SK-N-SH treated with all-trans-retinoic acid at 6 μM for 48 hours (cell line): ENCODE measurements at regions not wholly inside any gene's neighbourhood (a gene's known extent, or its start where the extent isn't known, plus 50 kb on each side); places are given as distances from the start of the nearest gene placed in this dataset.

Experiments used
- ATAC-seq: fragments of 200-7000 bp; cut with Tn5 transposase; 3 replicates; pipeline ENCODE4 v1.9.1; 2020; ENCODE audit warnings: mild to moderate bottlenecking, moderate library complexity
- ARNTL ChIP-seq: fragments of 450-650 bp; formaldehyde crosslinking; IDR thresholded peaks from 2 replicates; pipeline ENCODE4 v1.5.0; 2020; ENCODE audit warnings: low read depth, mild to moderate bottlenecking, moderate library complexity, borderline replicate concordance
- CSDC2 ChIP-seq: fragments of 250-450 bp; sonication (Bioruptor Pico); IDR thresholded peaks from 2 replicates; pipeline ENCODE4 v1.5.0; 2020; ENCODE audit warnings: mild to moderate bottlenecking, moderate library complexity
- ESRRG ChIP-seq: fragments of 250-450 bp; sonication (Bioruptor Pico); IDR thresholded peaks from 2 replicates; pipeline ENCODE4 v1.6.1; 2021; ENCODE audit warnings: mild to moderate bottlenecking
- GLIS3 ChIP-seq: fragments of 250-450 bp; sonication (Bioruptor Pico); IDR thresholded peaks from 2 replicates; pipeline ENCODE4 v1.5.0; 2020; ENCODE audit warnings: mild to moderate bottlenecking, moderate library complexity
- ISL1 ChIP-seq: fragments of 250-450 bp; sonication (Bioruptor Pico); IDR thresholded peaks from 2 replicates; pipeline ENCODE4 v2.1.2; 2022; ENCODE audit warnings: mild to moderate bottlenecking, moderate library complexity
- OSR1 ChIP-seq: fragments of 250-450 bp; sonication (Bioruptor Pico); IDR thresholded peaks from 2 replicates; pipeline ENCODE4 v1.8.0; 2022; ENCODE audit warnings: moderate library complexity, mild to moderate bottlenecking, inconsistent platforms
- POU6F1 ChIP-seq: fragments of 250-450 bp; sonication (Bioruptor Pico); IDR thresholded peaks from 2 replicates; pipeline ENCODE4 v1.8.0; 2021; ENCODE audit warnings: low read depth, mild to moderate bottlenecking, moderate library complexity, borderline replicate concordance
- PPARA ChIP-seq: fragments of 250-450 bp; sonication (Bioruptor Pico); IDR thresholded peaks from 2 replicates; pipeline ENCODE4 v1.5.0; 2020; ENCODE audit warnings: mild to moderate bottlenecking, borderline replicate concordance
- RARB ChIP-seq: fragments of 250-450 bp; sonication (Bioruptor Pico); IDR thresholded peaks from 2 replicates; pipeline ENCODE4 v1.8.0; 2021; ENCODE audit warnings: mild to moderate bottlenecking, moderate library complexity
- SNAI2 ChIP-seq: fragments of 250-450 bp; sonication (Bioruptor Pico); IDR thresholded peaks from 2 replicates; pipeline ENCODE4 v1.5.0; 2020; ENCODE audit warnings: mild to moderate bottlenecking, moderate library complexity
- TCF4 ChIP-seq: fragments of 250-450 bp; sonication (Bioruptor Pico); IDR thresholded peaks from 2 replicates; pipeline ENCODE4 v1.8.0; 2021; ENCODE audit warnings: mild to moderate bottlenecking, moderate library complexity, borderline replicate concordance
- TOX ChIP-seq: fragments of 250-450 bp; sonication (Bioruptor Pico); IDR thresholded peaks from 2 replicates; pipeline ENCODE4 v1.8.0; 2021; ENCODE audit warnings: mild to moderate bottlenecking, moderate library complexity, borderline replicate concordance
- ZC3H10 ChIP-seq: fragments of 250-450 bp; sonication (Bioruptor Pico); IDR thresholded peaks from 2 replicates; pipeline ENCODE4 v1.5.1; 2021; ENCODE audit warnings: mild to moderate bottlenecking, moderate library complexity
- ZFP3 ChIP-seq: fragments of 250-450 bp; sonication (Bioruptor Pico); IDR thresholded peaks from 2 replicates; pipeline ENCODE4 v1.5.0; 2020; ENCODE audit warnings: mild to moderate bottlenecking, moderate library complexity
- ZFP30 ChIP-seq: fragments of 450-650 bp; formaldehyde crosslinking; IDR thresholded peaks from 2 replicates; pipeline ENCODE4 v1.5.0; 2022; ENCODE audit warnings: mild to moderate bottlenecking, moderate library complexity
- ZNF565 ChIP-seq: fragments of 450-650 bp; formaldehyde crosslinking; conservative IDR thresholded peaks from 2 replicates; pipeline ENCODE4 v1.5.0; 2020; ENCODE audit warnings: low read depth, mild to moderate bottlenecking, moderate library complexity
- ZNF70 ChIP-seq: fragments of 450-650 bp; formaldehyde crosslinking; IDR thresholded peaks from 2 replicates; pipeline ENCODE4 v1.5.0; 2020; ENCODE audit warnings: mild to moderate bottlenecking, moderate library complexity
- ZNF8 ChIP-seq: fragments of 450-650 bp; formaldehyde crosslinking; IDR thresholded peaks from 2 replicates; pipeline ENCODE4 v1.5.0; 2020; ENCODE audit warnings: mild to moderate bottlenecking, moderate library complexity
- TF ChIP-seq, protein P1 (sequence below): fragments of 250-450 bp; sonication (Bioruptor Pico); IDR thresholded peaks from 2 replicates; pipeline ENCODE4 v1.5.1; 2021; ENCODE audit warnings: mild to moderate bottlenecking, moderate library complexity
- TF ChIP-seq, protein P2 (sequence below): fragments of 250-450 bp; sonication (Bioruptor Pico); IDR thresholded peaks from 2 replicates; pipeline ENCODE4 v1.8.0; 2020; ENCODE audit warnings: mild to moderate bottlenecking, moderate library complexity, borderline replicate concordance
- TF ChIP-seq, protein P3 (sequence below): fragments of 250-450 bp; sonication (Bioruptor Pico); IDR thresholded peaks from 2 replicates; pipeline ENCODE4 v1.5.0; 2020; ENCODE audit warnings: mild to moderate bottlenecking, moderate library complexity

- TF ChIP-seq, protein P1, sequence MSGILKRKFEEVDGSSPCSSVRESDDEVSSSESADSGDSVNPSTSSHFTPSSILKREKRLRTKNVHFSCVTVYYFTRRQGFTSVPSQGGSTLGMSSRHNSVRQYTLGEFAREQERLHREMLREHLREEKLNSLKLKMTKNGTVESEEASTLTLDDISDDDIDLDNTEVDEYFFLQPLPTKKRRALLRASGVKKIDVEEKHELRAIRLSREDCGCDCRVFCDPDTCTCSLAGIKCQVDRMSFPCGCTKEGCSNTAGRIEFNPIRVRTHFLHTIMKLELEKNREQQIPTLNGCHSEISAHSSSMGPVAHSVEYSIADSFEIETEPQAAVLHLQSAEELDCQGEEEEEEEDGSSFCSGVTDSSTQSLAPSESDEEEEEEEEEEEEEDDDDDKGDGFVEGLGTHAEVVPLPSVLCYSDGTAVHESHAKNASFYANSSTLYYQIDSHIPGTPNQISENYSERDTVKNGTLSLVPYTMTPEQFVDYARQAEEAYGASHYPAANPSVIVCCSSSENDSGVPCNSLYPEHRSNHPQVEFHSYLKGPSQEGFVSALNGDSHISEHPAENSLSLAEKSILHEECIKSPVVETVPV (CRISPR knock-in tag), result no peak
- TF ChIP-seq ARNTL, result no peak
- no peak for TF ChIP-seq ZC3H10
- TF ChIP-seq SNAI2 (CRISPR knock-in tag), result no peak
- TF ChIP-seq ZNF70 (CRISPR knock-in tag), result no peak
- TF ChIP-seq POU6F1 (CRISPR knock-in tag), result no peak
These were observed 306.6 kb upstream of the FKBP1C start (continued) for GRCh38 chr6:62904687-62905086.

DNA sequence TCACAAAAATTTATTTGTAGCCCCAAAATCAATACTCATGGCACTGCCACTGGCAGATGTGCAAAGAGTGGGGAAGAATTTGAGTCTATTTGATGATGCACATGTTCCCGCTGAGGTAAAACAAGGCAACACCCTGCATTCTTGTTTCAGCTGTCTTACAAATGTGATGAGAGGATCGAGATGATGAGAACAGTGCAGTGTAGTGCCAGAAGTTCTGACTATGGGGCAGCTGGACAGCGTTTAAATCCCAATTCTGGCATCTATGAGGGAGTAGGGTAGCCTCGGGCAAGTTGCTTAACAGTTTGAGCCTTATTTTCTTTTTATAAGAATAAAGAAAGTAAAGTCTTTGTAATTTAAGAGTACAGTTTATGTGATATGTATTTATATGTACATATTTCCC, 296.7 kb upstream of the FKBP1C start:
- no peak for ATAC-seq
- no peak for TF ChIP-seq ARNTL

GRCh38 chr6:62923728-62924127, 287.5 kb upstream of the FKBP1C start:
- TF ChIP-seq ARNTL, result no peak
- no peak for TF ChIP-seq ZNF565
- TF ChIP-seq TOX, result no peak
- no peak for TF ChIP-seq TCF4
- TF ChIP-seq ZC3H10, result no peak
- TF ChIP-seq GLIS3 (CRISPR knock-in tag), result no peak
- TF ChIP-seq ZNF8 (CRISPR knock-in tag), result no peak
- TF ChIP-seq ZFP3, result no peak
- TF ChIP-seq, protein P2, sequence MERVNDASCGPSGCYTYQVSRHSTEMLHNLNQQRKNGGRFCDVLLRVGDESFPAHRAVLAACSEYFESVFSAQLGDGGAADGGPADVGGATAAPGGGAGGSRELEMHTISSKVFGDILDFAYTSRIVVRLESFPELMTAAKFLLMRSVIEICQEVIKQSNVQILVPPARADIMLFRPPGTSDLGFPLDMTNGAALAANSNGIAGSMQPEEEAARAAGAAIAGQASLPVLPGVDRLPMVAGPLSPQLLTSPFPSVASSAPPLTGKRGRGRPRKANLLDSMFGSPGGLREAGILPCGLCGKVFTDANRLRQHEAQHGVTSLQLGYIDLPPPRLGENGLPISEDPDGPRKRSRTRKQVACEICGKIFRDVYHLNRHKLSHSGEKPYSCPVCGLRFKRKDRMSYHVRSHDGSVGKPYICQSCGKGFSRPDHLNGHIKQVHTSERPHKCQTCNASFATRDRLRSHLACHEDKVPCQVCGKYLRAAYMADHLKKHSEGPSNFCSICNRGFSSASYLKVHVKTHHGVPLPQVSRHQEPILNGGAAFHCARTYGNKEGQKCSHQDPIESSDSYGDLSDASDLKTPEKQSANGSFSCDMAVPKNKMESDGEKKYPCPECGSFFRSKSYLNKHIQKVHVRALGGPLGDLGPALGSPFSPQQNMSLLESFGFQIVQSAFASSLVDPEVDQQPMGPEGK (CRISPR knock-in tag), result no peak
- no peak for TF ChIP-seq POU6F1 (CRISPR knock-in tag)
- no peak for TF ChIP-seq CSDC2
- ATAC-seq, result no peak

DNA sequence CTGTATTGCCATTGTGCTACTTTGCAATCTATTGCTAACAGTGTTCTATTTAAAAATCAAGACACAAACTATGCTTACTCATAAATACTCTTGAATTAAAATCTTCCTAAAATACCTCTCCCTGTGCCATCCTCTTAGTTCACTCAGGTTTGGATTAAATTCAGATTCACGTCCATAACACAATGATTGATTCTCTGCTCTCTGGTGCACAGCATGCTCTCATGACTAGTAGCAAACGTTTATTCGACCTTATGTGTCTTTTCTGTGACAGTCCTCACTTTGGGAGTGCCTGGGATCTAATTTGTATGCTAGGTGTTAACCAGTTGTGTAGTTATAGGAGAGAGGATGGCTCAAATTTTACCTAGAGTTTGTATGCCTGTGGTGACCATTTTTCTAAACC, 270.4 kb upstream of the FKBP1C start:
- ATAC-seq, result no peak
- TF ChIP-seq OSR1 (CRISPR knock-in tag), result no peak
- TF ChIP-seq CSDC2, result no peak
- TF ChIP-seq ISL1 (CRISPR knock-in tag), result no peak
- TF ChIP-seq PPARA (CRISPR knock-in tag), result no peak
- TF ChIP-seq POU6F1 (CRISPR knock-in tag), result no peak
- no peak for TF ChIP-seq TCF4
- no peak for TF ChIP-seq RARB
- TF ChIP-seq, protein P3, sequence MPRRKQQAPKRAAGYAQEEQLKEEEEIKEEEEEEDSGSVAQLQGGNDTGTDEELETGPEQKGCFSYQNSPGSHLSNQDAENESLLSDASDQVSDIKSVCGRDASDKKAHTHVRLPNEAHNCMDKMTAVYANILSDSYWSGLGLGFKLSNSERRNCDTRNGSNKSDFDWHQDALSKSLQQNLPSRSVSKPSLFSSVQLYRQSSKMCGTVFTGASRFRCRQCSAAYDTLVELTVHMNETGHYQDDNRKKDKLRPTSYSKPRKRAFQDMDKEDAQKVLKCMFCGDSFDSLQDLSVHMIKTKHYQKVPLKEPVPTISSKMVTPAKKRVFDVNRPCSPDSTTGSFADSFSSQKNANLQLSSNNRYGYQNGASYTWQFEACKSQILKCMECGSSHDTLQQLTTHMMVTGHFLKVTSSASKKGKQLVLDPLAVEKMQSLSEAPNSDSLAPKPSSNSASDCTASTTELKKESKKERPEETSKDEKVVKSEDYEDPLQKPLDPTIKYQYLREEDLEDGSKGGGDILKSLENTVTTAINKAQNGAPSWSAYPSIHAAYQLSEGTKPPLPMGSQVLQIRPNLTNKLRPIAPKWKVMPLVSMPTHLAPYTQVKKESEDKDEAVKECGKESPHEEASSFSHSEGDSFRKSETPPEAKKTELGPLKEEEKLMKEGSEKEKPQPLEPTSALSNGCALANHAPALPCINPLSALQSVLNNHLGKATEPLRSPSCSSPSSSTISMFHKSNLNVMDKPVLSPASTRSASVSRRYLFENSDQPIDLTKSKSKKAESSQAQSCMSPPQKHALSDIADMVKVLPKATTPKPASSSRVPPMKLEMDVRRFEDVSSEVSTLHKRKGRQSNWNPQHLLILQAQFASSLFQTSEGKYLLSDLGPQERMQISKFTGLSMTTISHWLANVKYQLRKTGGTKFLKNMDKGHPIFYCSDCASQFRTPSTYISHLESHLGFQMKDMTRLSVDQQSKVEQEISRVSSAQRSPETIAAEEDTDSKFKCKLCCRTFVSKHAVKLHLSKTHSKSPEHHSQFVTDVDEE (CRISPR knock-in tag), result no peak
- TF ChIP-seq ZFP30 (CRISPR knock-in tag), result no peak
- TF ChIP-seq GLIS3 (CRISPR knock-in tag), result no peak
- TF ChIP-seq ZNF8 (CRISPR knock-in tag), result no peak
- no peak for TF ChIP-seq ZNF70 (CRISPR knock-in tag)
- no peak for TF ChIP-seq ESRRG (CRISPR knock-in tag)
- no peak for TF ChIP-seq TOX
- TF ChIP-seq, all 23 proteins: peak for 0
